GM19035 (cell line): ENCODE measurements at regions not wholly inside any gene's neighbourhood (a gene's known extent, or its start where the extent isn't known, plus 50 kb on each side); places are given as distances from the start of the nearest gene placed in this dataset.

Experiments used
- ATAC-seq: cut with Tn5 transposase; IDR thresholded peaks from one replicate; pipeline ENCODE4 v1.9.1; 2021; ENCODE audit not compliant: unreplicated experiment

GRCh38 chr15:62462268-62462667 is 297.2 kb upstream of the C2CD4B start:
- no peak for ATAC-seq

DNA sequence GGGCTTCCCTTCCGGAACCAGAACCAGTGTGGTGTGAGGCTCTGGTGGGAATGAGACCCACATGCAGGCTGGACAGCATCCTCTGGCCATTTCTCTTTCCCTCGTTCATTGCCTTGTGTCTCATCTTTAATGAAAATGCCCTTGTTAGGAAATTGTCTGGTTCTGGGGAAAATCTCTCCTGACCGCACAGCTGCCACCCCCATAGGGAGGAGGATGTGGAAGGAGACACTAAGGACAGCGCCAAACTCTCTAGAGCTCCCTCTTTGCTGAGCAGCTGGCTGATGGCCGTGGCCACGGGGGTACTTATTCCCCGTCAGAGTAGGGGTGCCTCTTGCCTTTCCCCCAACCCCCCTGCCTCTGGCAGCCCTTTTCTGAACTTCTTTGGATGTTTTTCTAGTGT is 297.6 kb upstream of the C2CD4B start:
- ATAC-seq = no peak

DNA sequence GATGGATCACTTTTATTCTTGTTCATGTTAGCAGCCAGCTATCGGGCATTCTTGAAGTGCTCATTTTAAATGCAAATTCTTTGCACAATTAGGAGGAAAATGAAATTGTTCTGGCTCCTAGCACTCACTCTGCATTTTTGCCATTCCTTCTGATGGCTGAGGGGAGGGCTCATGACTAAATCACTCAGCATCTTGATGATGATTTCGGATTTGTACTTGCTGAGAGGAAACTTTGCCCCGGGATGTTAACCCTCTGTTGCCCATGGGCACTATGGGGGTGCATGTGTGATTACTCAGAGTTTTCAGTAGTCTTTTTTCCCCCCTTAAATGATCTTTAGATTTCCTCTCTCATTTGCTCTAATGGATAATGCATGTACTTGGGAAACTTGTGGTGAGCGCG is 299.6 kb upstream of the C2CD4B start:
- ATAC-seq = no peak

DNA sequence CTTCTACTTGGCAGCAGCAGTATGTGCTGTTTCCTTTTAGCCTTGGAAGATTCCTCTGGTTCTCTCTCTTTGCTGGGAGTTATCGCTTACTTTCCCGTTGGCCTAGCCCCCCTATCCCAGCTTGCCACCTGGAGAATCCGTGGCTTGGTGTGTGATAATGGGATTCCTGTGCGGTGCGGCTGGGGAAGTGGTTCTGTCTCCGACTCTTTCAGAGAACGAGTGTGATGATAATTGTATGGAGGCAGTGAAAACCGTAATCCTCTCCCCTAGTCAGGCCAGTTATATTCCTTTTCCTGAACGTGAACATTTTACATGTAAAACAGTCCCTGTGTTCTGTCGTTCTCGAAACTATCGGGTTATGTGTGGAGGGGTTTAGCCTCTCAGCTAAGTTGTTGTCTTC is 300.1 kb upstream of the C2CD4B start:
- no peak for ATAC-seq

GRCh38 chr15:62469478-62469873 is 304.4 kb upstream of the C2CD4B start:
- ATAC-seq = no peak

GRCh38 chr15:62469874-62470688 is 305.0 kb upstream of the C2CD4B start:
- no peak for ATAC-seq

DNA sequence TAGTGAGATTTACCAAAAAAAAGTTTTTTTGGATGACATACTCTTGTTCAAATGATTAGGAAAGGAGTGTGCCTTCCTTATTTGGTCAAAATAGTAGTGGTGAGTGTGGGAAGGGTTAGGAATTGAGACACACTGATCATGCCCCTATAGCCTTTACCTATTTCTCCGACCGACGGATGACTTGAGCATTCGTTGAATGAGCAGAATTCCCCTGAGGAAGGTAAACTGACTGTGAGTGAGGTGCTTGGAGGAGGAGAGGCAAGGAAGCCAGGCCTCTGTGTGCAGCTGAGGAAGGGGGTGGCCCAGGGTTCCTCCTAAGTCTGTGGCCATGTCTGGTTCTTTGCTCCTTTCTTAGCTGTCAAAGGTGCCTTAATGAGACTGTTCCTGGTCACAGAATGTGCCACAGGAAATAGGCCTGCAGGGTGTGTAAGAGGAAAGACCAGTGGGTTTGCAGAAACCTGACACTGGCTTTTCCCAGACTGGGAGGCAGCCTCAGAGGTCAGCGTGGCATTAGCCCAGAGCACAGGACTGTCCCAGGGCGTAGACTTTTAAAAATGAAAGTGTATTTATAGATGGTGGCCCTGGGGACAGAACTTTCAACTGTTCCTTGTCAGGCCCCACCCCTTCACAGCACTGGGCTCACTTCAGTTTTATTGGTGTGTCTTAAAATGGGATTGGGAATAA is 307.7 kb upstream of the C2CD4B start:
- no peak for ATAC-seq

DNA sequence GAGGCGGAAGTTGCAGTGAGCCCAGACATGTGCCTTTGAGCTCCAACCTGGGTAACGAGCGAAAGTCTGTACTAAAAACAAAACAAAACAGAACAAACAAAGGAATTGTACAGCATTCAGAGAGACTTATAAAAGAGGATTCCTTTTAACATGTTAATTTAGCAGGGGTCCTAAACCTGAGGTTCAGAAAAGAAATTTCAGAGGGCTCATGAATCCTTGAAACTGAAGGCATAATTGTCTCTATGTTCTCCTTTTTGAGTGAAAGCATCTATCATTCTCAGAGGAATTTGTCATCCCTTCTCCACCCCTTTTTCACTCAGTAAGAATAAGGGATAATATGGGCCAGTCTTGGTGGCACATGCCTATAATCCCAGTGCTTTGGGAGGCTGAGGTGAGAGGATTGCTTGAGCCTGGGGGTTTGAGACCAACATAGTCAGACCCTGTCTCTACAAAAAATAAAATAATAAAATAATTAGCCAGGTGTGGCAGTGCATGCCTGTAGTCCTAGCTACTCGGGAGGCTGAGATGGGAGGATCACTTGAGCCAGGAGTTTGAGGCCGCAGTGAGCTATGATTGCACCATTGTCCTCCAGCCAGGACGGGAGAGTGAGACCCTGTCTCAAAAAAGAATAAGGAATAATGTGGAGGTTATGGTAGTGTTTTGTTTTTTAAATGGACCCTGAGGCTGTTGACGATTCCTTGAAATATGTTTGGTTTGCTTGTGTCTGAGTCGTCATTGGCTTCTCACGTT is 309.1 kb upstream of the C2CD4B start:
- no peak for ATAC-seq

DNA sequence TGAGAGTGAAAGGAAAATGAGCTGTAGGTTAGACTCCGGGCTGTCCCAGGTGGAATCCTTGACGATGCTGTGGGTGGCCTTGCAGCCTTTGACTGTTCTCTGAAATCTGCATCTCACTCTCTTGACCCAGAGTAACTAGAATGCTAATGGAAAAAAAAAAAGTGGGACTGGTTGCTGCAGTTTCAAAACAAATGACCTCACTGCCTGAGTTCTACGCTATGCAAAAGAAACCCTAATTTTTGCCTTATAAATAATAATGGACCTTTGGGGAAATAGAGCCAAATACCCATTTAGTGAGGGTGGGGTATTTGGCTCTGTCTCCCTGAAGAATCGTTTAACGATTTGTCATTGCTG is 309.7 kb upstream of the C2CD4B start:
- ATAC-seq = no peak

- no peak for ATAC-seq
These were observed 310.5 kb upstream of the C2CD4B start for GRCh38 chr15:62475591-62475990.

DNA sequence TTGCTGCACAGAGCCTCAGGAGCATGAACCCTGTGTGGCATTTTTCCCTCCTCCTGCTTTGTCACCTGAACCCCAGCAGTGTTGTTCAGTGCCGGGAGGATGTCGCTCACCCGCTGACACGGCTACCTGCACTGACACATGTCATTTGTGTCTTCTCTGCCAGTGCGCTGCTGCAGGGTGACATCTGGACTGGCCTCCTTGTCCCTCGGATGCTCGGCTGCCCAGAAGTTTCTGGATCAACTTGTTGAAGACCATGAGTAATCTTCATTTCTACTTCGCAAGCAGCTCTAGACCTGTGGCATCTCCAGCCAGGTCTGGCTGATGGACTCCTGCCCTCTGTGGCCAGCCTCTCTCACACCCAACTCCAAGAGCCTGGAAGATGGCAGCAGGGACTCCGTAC is 311.1 kb upstream of the C2CD4B start:
- no peak for ATAC-seq

- no peak for ATAC-seq
These were observed 312.8 kb upstream of the C2CD4B start for GRCh38 chr15:62477929-62478328.

DNA sequence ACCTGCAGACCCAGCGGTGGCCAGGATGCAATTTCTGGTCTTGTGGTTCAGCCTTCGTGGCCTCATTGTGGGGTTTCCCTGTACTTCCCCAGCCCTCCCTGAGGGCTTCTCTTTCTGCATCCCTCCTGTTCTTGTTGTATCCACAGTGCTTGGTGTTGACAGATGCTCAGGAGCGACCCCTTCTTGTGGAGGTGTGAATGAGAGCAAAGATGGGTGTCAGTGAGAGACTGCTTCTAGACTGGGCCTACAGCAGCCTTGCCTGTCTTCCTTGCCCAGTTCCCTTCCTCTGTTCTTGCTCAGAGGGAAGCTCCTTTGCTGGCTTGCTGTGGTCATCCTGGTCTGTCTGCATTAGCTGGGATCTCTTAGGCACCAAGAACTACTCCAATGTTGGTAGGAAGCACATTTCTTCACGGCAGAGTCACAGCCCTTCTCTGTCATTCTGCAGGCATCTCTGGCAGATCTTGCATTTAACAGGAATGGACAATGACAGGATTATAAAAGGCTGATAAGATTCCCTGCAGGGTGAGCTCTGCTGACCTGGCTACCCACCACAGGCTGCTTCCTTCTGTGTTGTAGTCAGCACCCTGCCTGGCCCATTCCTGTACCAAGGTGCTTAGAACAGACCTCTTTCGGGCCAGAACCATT is 317.8 kb upstream of the C2CD4B start:
- ATAC-seq = no peak

- no peak for ATAC-seq
These were observed 318.7 kb upstream of the C2CD4B start for GRCh38 chr15:62483814-62484213.

DNA sequence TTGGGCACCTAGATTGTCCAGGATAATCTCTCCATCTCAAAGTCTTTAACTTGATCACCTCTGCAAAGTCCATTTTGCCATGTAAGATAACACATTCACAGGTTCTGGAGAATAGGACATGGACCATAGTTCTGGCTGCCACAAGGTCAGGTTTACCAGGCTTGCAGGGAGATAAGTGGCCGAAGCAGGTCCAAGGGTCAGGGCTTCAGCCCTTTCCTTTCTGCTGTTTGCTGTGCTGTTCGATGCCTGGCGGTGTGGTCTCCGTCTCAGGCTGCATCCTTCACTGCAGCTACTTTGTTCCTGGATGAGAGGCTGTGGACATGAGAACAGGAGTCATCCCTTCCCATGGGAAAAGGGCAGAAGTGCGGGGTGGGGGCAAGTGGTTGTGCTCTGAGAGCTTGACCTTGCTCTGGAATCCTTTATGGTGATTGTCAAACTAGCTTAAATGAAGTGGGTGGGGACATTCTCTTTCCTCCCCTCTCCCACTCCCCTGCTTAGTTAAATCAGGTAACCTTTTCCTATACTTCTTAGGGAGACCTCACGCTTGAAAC is 320.2 kb upstream of the C2CD4B start:
- no peak for ATAC-seq

DNA sequence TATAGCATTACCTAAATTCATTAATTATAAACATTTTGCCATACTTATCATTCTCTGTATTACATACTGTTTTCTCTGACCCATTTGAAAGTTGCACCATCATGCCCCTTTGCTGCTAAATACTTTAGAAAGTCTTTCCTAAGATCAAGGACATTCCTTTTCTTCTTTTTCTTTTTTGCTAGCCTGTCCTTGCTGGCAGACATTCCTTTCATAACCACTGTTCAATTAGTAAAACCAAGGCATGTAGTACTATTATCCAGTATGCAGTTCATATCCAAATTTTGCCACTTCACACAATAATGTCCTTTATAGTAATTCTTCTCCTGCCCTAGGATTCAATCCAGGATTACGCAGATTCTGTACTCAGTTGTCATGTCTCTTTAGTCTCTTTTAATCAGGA is 321.0 kb upstream of the C2CD4B start:
- no peak for ATAC-seq

DNA sequence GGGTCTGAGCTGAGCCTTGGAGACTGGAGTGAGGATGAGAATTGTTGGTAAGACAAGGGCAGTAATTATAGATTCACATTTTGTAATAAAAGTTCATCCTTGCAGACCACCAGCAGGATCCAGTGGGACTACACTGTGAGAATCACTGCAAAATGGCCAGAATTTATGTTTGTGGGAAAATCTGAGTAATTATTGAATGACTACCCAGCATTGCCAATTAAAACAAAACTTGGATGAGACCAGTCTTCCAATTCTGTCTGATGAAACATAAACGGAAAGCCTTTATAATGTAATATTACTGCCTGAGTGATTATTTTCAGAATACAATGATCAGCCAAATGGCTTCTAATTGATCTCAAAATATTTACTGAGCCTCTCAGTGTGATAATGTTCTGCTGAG is 323.3 kb upstream of the C2CD4B start:
- no peak for ATAC-seq

DNA sequence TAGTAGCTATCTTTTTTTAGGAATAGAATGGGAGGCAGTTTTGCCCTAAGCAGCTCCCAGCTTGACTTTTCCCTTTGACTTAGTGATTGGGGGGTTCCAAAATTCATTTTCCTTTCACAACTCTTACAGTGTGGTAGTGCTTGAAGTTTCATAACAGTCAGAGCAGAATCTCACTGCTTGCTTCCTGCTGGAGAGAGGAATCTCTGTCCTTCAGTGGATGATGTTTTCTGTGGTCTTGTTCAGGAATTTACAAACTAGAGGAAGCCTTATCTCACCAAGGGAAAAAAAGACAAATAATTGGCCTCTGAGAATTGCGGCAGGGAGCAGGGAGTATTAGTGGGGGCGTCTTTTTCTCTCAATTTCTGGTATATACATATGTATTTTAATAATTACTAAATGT is 326.6 kb upstream of the C2CD4B start:
- no peak for ATAC-seq

DNA sequence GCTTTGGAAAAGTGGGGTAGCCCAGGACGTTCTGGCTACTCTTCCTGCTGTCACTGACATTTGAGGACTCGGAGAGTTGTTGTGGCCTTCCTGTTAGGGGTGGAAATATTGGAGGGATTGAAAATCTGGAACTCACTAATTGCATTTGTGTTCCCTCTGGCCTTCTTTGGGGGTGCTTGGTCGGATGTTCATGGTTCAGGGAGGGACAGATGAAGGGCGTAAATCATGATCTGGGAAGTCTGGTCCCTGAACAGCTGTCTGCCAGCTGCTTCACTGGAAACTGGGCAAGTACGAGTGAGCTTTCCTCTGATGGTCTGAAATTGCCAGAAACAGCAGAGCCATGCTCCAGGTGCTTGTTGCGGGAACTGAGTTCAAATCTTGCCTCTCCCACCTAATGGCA is 327.8 kb upstream of the C2CD4B start:
- no peak for ATAC-seq

GRCh38 chr15:62494197-62494596 is 329.1 kb upstream of the C2CD4B start:
- ATAC-seq = no peak
